Lower lobe of right lung (tissue), 2 donors: ENCODE measurements at regions not wholly inside any gene's neighbourhood (a gene's known extent, or its start where the extent isn't known, plus 50 kb on each side); places are given as distances from the start of the nearest gene placed in this dataset.

Source experiments
- ATAC-seq, 2 donors: fragments of 200-7000 bp; cut with Tn5 transposase; one replicate each; pipeline ENCODE4 v1.9.1; 2020 to 2022; ENCODE audit warnings: mild to moderate bottlenecking in 2 of 2, moderate library complexity in 2 of 2
- DNase-seq: peaks from one replicate; pipeline ENCODE4 v3.0.0-alpha.2; 2020
- H3K27ac ChIP-seq: fragments of 200-600 bp; one replicate; pipeline ENCODE4 v1.8.0; 2022
- H3K27me3 ChIP-seq: fragments of 200-600 bp; one replicate; pipeline ENCODE4 v1.8.0; 2022; ENCODE audit warnings: low read depth
- H3K36me3 ChIP-seq: fragments of 200-600 bp; one replicate; pipeline ENCODE4 v1.8.0; 2022; ENCODE audit warnings: mild to moderate bottlenecking
- H3K4me1 ChIP-seq: fragments of 200-600 bp; one replicate; pipeline ENCODE4 v1.8.0; 2022
- H3K4me3 ChIP-seq: fragments of 200-600 bp; one replicate; pipeline ENCODE4 v1.8.0; 2022; ENCODE audit warnings: mild to moderate bottlenecking
- H3K9me3 ChIP-seq: fragments of 200-600 bp; one replicate; pipeline ENCODE4 v1.8.0; 2022
- CTCF ChIP-seq: fragments of 200-600 bp; IDR thresholded peaks from one replicate; pipeline ENCODE4 v1.8.0; 2022; ENCODE audit warnings: antibody characterized with exemption, mild to moderate bottlenecking
- intact Hi-C: fragments of 100-400 bp; cut with DNase I; formaldehyde crosslinking; loops from one replicate; pipeline ENCODE4 v1.11.0; 2022
- donor health status: DM: no; HTN: yes; CAD: no; lungs with severe emphysema.

GRCh38 chr1:113252166-113252565 is 138.1 kb upstream of the MAGI3 start:
- Histone ChIP-seq H3K27ac (no peak overlapping the region), H3K9me3 (no peaks in the 10 kb centered on the region), H3K4me3 (no peak overlapping the region), H3K27me3 (no peaks in the 10 kb centered on the region), H3K4me1 (peaks cover 11% of the 10 kb centered on the region), H3K36me3 (no peaks in the 10 kb centered on the region)
- intact Hi-C loops: no loop called here
- ATAC-seq: no peak
- no peak for TF ChIP-seq CTCF
- no peak for DNase-seq

- no peaks in the 10 kb centered on the region for H3K36me3 ChIP-seq
- no peak overlapping the region for H3K27ac ChIP-seq
- H3K9me3 ChIP-seq: no peaks in the 10 kb centered on the region
- H3K4me3 ChIP-seq: no peak overlapping the region
- peak; percentile 50 to 60 for ATAC-seq
- peaks cover 11% of the 10 kb centered on the region for H3K4me1 ChIP-seq
- no peaks in the 10 kb centered on the region for H3K27me3 ChIP-seq
- intact Hi-C loops: no loop called here
- no peak for DNase-seq
- no peak for TF ChIP-seq CTCF
These were observed 137.1 kb upstream of the MAGI3 start for GRCh38 chr1:113253187-113253586.

DNA sequence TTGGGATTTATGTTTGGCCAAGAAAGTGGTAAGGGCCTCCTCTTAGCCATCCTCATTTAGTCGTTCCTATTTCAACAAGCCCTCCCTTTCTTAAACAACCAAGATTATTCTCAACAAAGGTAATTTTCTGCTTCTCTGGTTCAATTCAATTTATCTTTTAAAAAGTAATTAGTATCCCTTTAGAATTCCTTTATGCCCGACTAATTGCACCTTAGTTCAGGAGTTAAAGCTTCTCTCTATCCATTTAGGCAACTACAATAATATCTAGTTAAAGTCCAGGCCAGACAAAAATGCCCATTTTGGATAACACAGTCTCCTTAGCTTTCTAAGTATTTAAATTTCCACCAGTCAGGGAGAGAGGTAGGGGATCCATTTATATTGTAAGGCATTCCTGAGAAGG is 136.7 kb upstream of the MAGI3 start:
- H3K36me3 ChIP-seq: no peaks in the 10 kb centered on the region
- no peak for TF ChIP-seq CTCF
- no peak overlapping the region for H3K27ac ChIP-seq
- ATAC-seq (no peak), DNase-seq (no peak)
- H3K9me3 ChIP-seq: no peaks in the 10 kb centered on the region
- H3K27me3 ChIP-seq: no peaks in the 10 kb centered on the region
- intact Hi-C loops: no loop called here
- H3K4me3 ChIP-seq: no peak overlapping the region
- peaks cover 11% of the 10 kb centered on the region for H3K4me1 ChIP-seq

DNA sequence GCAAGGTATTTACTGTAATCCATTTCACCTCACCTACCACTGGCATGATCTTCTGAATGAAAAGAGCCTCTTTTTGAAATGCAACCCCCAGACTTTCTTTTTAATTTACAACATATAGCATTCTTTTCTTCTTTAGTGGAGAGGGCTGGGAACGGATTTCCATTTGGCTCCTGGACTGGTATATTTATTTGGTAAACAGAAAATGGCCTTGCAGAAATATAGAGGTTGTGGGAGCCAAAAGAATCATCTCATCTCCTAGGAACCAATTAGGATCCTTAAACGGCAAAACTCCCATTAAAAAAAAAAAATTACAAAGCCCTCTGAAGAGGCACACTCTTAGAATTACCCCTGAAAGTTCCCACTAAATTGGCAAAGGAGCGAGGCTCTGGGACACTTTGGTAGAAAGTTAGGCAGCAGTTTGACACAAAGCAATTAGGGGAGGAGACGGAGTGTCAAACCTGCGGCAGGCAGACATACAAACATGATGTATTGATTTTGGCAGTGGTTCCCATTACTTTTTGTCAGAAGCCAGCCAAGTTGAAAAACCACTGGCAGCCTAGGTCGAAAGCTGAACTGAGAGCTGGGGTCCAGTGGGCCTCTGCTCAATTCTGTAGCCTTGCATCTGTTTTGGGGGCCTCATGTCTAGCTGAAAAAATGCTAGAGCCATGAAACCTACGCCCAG is 135.1 kb upstream of the MAGI3 start:
- Histone ChIP-seq H3K4me3 (no peak overlapping the region), H3K27me3 (no peaks in the 10 kb centered on the region), H3K9me3 (no peaks in the 10 kb centered on the region), H3K27ac (peak overlapping the region; percentile 55), H3K4me1 (peaks cover 11% of the 10 kb centered on the region), H3K36me3 (no peaks in the 10 kb centered on the region)
- intact Hi-C loops: no loop called here
- ATAC-seq (peak; percentile 15 to 59), DNase-seq (no peak)
- no peak for TF ChIP-seq CTCF

DNA sequence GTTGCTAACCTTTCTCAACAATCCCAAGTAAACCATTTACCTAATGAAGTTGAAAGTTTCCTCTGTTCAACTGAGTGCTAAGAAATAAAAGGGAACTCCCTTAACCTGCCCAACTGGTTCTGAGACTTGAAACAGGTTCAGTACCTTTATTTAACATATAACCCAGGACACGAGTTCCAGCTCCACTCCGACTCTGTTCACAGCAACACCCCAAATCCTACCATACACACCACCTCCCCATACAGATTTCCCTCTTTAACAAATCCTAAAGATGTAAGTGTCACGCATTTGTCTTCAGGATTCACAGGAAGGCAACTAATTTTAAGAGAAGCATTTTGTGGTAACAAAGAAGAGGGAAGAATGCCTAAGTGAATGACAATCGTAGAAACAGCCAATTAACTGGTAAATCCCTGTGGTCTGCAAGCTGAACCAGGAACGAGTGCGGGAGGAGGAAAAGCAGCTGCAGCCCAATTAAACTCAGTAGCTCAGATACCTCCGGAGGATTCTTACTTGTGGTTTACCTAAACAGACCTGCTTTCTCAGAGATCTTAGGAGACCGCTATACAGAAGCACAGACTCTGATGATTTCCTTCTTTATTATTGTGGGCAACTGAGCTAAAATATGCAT is 134.5 kb upstream of the MAGI3 start:
- Histone ChIP-seq H3K4me1 (peaks cover 11% of the 10 kb centered on the region), H3K27ac (peak overlapping the region; percentile 55), H3K36me3 (no peaks in the 10 kb centered on the region), H3K4me3 (no peak overlapping the region), H3K9me3 (no peaks in the 10 kb centered on the region), H3K27me3 (no peaks in the 10 kb centered on the region)
- ATAC-seq (peak; percentile 85 to 86), DNase-seq (no peak)
- intact Hi-C loops: no loop called here
- no peak for TF ChIP-seq CTCF
